ENCODE measurements at regions not wholly inside any gene's neighbourhood (a gene's known extent, or its start where the extent isn't known, plus 50 kb on each side); places are given as distances from the start of the nearest gene placed in this dataset.

GRCh38 chr5:106195679-106196474 is 1474.9 kb downstream of the EFNA5 start:
- no peak for TF ChIP-seq HDGF (IDR thresholded peaks at IDR 0.05; ENCODE audit: borderline replicate concordance)
- no peak for TF ChIP-seq CTBP1 (IDR thresholded peaks at IDR 0.05; ENCODE audit: borderline replicate concordance)
- TF ChIP-seq ARNT (IDR thresholded peaks at IDR 0.05), result no peak
- no peak for TF ChIP-seq ZNF384 (IDR thresholded peaks at IDR 0.05)

All from HEK293T (cell line).